Upper lobe of right lung (tissue), 1 donor: ENCODE measurements at regions not wholly inside any gene's neighbourhood (a gene's known extent, or its start where the extent isn't known, plus 50 kb on each side); places are given as distances from the start of the nearest gene placed in this dataset.

Experiments
- ATAC-seq: fragments of 200-7000 bp; cut with Tn5 transposase; one replicate; pipeline ENCODE4 v1.9.1; 2020; ENCODE audit warnings: mild to moderate bottlenecking, moderate library complexity
- DNase-seq: peaks from one replicate; pipeline ENCODE4 v3.0.0-alpha.2; 2020
- H3K27ac ChIP-seq: fragments of 200-600 bp; one replicate; pipeline ENCODE4 v1.8.0; 2022
- H3K27me3 ChIP-seq: fragments of 200-600 bp; one replicate; pipeline ENCODE4 v1.8.0; 2022; ENCODE audit warnings: mild to moderate bottlenecking
- H3K36me3 ChIP-seq: fragments of 200-600 bp; one replicate; pipeline ENCODE4 v1.8.0; 2022
- H3K4me1 ChIP-seq: fragments of 200-600 bp; one replicate; pipeline ENCODE4 v1.8.0; 2022
- H3K4me3 ChIP-seq: fragments of 200-600 bp; one replicate; pipeline ENCODE4 v1.8.0; 2022; ENCODE audit warnings: mild to moderate bottlenecking
- H3K9me3 ChIP-seq: fragments of 200-600 bp; one replicate; pipeline ENCODE4 v1.8.0; 2022
- intact Hi-C: fragments of 100-400 bp; cut with DNase I; formaldehyde crosslinking; loops from one replicate; pipeline ENCODE4 v1.11.0; 2022
- TF ChIP-seq, protein P1 (sequence below): fragments of 200-600 bp; IDR thresholded peaks from one replicate; pipeline ENCODE4 v1.8.0; 2022; ENCODE audit warnings: antibody characterized with exemption
- donor health status: DM: no; HTN: yes; CAD: no; lungs with severe emphysema.

DNA sequence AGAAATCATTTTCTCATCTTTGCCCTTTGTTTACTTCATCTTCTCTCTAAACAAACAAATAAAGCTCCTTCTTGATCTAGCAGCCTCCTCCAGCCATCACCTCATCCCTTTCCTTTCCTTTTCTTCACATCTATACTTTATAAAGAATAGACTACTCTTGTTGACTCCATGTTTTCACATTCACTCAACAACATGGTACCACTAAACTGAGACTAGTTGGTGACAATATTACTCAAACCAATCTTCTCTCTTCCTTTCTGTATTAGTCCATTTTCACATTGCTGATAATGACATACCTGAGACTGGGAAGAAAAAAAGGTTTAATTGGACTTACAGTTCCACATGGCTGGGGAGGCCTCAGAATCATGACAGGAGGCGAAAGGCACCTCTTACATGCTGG, 324.7 kb downstream of the SOX2 start:
- TF ChIP-seq, protein P1, sequence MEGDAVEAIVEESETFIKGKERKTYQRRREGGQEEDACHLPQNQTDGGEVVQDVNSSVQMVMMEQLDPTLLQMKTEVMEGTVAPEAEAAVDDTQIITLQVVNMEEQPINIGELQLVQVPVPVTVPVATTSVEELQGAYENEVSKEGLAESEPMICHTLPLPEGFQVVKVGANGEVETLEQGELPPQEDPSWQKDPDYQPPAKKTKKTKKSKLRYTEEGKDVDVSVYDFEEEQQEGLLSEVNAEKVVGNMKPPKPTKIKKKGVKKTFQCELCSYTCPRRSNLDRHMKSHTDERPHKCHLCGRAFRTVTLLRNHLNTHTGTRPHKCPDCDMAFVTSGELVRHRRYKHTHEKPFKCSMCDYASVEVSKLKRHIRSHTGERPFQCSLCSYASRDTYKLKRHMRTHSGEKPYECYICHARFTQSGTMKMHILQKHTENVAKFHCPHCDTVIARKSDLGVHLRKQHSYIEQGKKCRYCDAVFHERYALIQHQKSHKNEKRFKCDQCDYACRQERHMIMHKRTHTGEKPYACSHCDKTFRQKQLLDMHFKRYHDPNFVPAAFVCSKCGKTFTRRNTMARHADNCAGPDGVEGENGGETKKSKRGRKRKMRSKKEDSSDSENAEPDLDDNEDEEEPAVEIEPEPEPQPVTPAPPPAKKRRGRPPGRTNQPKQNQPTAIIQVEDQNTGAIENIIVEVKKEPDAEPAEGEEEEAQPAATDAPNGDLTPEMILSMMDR, result no peak
- H3K4me3 ChIP-seq, result no peak overlapping the region
- DNase-seq (no peak), ATAC-seq (no peak)
- no peak overlapping the region for H3K27ac ChIP-seq
- intact Hi-C loops, result no loop called here
- H3K36me3 ChIP-seq, result no peaks in the 10 kb centered on the region
- H3K27me3 ChIP-seq, result no peaks in the 10 kb centered on the region
- no peaks in the 10 kb centered on the region for H3K9me3 ChIP-seq
- no peaks in the 10 kb centered on the region for H3K4me1 ChIP-seq

DNA sequence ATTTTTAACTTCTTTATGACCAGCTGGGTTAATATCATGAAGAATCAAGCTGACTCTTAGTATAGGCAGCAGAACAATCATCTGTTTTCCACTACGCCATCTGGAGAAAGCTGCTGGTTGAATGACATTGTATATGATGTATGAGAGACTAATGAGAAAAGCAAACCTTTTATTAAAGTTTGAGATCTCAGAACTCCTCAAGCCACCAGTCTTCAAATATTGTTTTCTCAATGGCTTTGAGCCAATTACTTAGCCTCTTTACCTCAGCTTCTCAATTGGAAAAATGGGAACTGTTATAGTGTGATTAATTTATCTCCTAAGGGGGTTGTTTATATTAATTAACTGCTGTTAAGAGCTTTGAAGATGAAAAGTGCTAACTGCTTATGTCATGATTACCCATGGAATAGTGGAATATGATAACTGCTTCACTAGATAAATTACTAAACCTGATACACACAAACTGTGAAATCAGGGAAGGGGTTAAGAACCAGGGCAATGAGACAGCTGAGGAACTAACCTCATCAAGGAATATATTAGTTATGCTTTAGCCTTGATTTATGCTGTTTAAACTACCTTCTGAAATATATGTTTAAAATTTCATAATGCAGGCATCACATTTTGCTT, 330.1 kb downstream of the SOX2 start:
- Histone ChIP-seq H3K36me3 (no peaks in the 10 kb centered on the region), H3K4me3 (no peak overlapping the region), H3K4me1 (no peaks in the 10 kb centered on the region), H3K27me3 (no peaks in the 10 kb centered on the region), H3K9me3 (no peaks in the 10 kb centered on the region), H3K27ac (no peak overlapping the region)
- TF ChIP-seq, protein P1, result no peak
- no peak for ATAC-seq
- intact Hi-C loops, result no loop called here
- no peak for DNase-seq

DNA sequence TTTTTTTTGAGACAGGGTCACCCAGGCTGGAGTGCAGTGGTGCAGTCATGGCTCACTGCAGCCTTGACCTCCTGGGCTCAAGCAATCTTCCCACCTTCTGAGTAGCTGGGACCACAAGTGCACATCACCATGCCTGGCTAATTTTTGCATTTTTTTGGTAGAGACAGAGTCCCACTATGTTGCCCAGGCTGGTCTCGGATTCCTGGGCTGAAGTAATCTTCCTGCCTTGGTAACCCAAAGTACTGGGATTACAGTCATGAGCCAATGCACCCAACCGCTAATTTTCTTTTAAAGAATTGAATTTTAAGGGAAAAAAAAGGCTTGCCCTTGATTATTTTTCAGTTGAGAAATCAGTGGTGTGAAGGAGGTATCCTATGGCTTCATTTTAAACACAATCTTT, 334.0 kb downstream of the SOX2 start:
- no peak overlapping the region for H3K27ac ChIP-seq
- no peaks in the 10 kb centered on the region for H3K36me3 ChIP-seq
- no peaks in the 10 kb centered on the region for H3K4me1 ChIP-seq
- no peaks in the 10 kb centered on the region for H3K27me3 ChIP-seq
- ATAC-seq (no peak), DNase-seq (no peak)
- no peaks in the 10 kb centered on the region for H3K9me3 ChIP-seq
- intact Hi-C loops, result no loop called here
- TF ChIP-seq, protein P1, result no peak
- no peak overlapping the region for H3K4me3 ChIP-seq

DNA sequence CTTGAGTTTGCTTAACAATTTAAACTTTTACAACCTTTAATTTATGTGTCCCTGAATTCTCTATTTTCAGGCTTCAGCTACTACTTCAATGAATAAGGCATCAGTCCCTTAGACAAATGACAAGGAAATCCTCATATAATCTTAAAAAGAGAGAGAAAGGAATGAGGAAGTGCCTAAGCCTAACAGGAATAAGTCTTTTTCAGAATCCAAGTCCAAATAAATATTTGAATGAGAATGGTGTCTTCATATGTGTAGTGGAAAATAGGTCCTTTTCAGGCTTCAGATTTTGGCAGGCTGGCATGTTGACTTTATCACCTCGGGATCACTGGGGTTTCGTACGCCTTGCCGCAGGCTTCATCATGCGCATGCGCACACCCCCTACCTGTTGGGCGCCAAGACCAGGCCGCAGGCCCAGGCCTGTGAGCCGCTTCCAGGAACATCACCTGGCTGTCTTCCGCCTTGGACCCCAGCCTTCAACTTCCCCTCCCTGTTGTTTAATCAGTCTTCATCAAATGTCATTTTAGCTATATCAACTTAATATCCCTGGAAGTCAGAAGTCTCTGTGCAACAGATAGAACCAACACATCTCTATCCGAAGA, 334.5 kb downstream of the SOX2 start:
- H3K27me3 ChIP-seq, result no peaks in the 10 kb centered on the region
- TF ChIP-seq, protein P1, result no peak
- H3K9me3 ChIP-seq, result no peaks in the 10 kb centered on the region
- DNase-seq, result no peak
- no peaks in the 10 kb centered on the region for H3K4me1 ChIP-seq
- H3K27ac ChIP-seq, result no peak overlapping the region
- ATAC-seq, result no peak
- H3K36me3 ChIP-seq, result no peaks in the 10 kb centered on the region
- H3K4me3 ChIP-seq, result no peak overlapping the region
- intact Hi-C loops, result no loop called here

DNA sequence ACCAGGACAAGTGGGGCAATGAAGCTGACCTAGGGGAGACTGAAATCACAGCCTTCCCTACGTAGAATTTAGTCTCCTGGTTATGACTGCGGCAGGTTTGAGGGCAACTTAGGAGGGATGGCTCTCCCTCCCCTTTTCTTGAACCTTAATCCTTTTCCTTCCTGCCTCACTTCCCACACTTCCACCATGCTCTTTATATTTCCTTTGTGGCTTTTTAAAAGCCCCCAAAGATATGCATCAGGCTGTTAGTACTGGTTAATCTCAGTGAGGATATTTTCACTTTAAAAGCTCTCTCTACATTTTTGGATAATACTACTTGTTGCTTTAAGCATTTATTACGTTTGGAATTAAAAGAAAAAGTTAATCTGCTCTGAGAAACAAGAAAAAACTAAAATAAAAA, 339.2 kb downstream of the SOX2 start:
- H3K27ac ChIP-seq, result no peak overlapping the region
- no peak for DNase-seq
- no peaks in the 10 kb centered on the region for H3K36me3 ChIP-seq
- H3K27me3 ChIP-seq, result no peaks in the 10 kb centered on the region
- no peak overlapping the region for H3K4me3 ChIP-seq
- H3K4me1 ChIP-seq, result no peaks in the 10 kb centered on the region
- ATAC-seq, result no peak
- intact Hi-C loops, result no loop called here
- no peaks in the 10 kb centered on the region for H3K9me3 ChIP-seq
- TF ChIP-seq, protein P1, result no peak
